H1 (cell line): ENCODE measurements at regions not wholly inside any gene's neighbourhood (a gene's known extent, or its start where the extent isn't known, plus 50 kb on each side); places are given as distances from the start of the nearest gene placed in this dataset.

Experiments
- CTCF ChIA-PET: fragments of 300-600 bp; sonication (Branson Sonifier 250); formaldehyde crosslinking; loops from one replicate; lab custom pipeline; 2021; ENCODE audit not compliant: partially characterized antibody; lab: Charles Lee
- POLR2A ChIA-PET: fragments of 300-600 bp; sonication (Branson Sonifier 250); formaldehyde crosslinking; loops from one replicate; lab custom pipeline; 2021; ENCODE audit warnings: inconsistent platforms; ENCODE audit not compliant: partially characterized antibody; lab: Charles Lee
- DNase-seq, 2 experiments: peaks; one replicate each; pipeline versions ENCODE4 v3.0.0 to v3.0.0-alpha.2; 2010 to 2022; ENCODE audit warnings: low spot score in 2 of 2, low read depth in 1 of 2, mixed read lengths in 1 of 2
- FAIRE-seq: peaks from 2 replicates; lab custom pipeline; 2011; peaks lifted over from hg19 to GRCh38; lab: Jason Lieb, UNC
- H2AFZ ChIP-seq: 2 replicates; pipeline ENCODE4 v1.8.1; 2012; ENCODE audit warnings: low read length, inconsistent platforms
- H2AK5ac ChIP-seq: 2 replicates; pipeline ENCODE4 v1.6.1; 2013; ENCODE audit warnings: low read depth, low read length
- H2BK120ac ChIP-seq: replicated peaks from 2 replicates; pipeline ENCODE3; 2013; ENCODE audit warnings: low read depth, low read length, inconsistent platforms
- H2BK12ac ChIP-seq: 2 replicates; pipeline ENCODE4 v1.6.1; 2013; ENCODE audit warnings: low read depth, low read length
- H2BK15ac ChIP-seq: 2 replicates; pipeline ENCODE4 v1.6.1; 2013; ENCODE audit warnings: low read length
- H2BK20ac ChIP-seq: 2 replicates; pipeline ENCODE4 v1.6.1; 2013; ENCODE audit warnings: low read length
- H2BK5ac ChIP-seq: 2 replicates; pipeline ENCODE4 v1.6.1; 2013; ENCODE audit warnings: low read depth, low read length
- H3K14ac ChIP-seq: 2 replicates; pipeline ENCODE4 v1.6.1; 2013; ENCODE audit warnings: inconsistent platforms; ENCODE audit not compliant: insufficient read length
- H3K18ac ChIP-seq: 2 replicates; pipeline ENCODE4 v1.6.1; 2013; ENCODE audit warnings: low read length; ENCODE audit errors: extremely low read depth
- H3K23ac ChIP-seq: 2 replicates; pipeline ENCODE4 v1.6.1; 2013; ENCODE audit warnings: inconsistent platforms; ENCODE audit not compliant: insufficient read length
- H3K23me2 ChIP-seq: 2 replicates; pipeline ENCODE4 v1.6.1; 2013; ENCODE audit warnings: low read depth, low read length
- H3K27ac ChIP-seq: 2 replicates; pipeline ENCODE4 v1.6.1; 2011; ENCODE audit warnings: low read depth, low read length, inconsistent platforms
- H3K27me3 ChIP-seq, 4 experiments: replicated peaks in 1 of 4; 1 replicate in 1 of 4; 2 replicates in 3 of 4; pipeline versions ENCODE4 v1.6.1 to v1.8.1; 2011 to 2013; ENCODE audit warnings: low read length in 3 of 4, mild to moderate bottlenecking in 3 of 4, inconsistent platforms in 2 of 4, mixed read lengths in 2 of 4, moderate library complexity in 1 of 4; ENCODE audit not compliant: control insufficient read depth in 3 of 4, insufficient read depth in 3 of 4; ENCODE audit errors: extremely low read depth in 1 of 4
- H3K36me3 ChIP-seq, 4 experiments: 2 replicates each; pipeline versions ENCODE4 v1.6.1 to v1.8.1; 2011 to 2013; ENCODE audit warnings: mild to moderate bottlenecking in 4 of 4, low read length in 3 of 4, moderate library complexity in 2 of 4, control low read depth in 1 of 4, inconsistent platforms in 1 of 4; ENCODE audit not compliant: insufficient read depth in 4 of 4, control insufficient read depth in 2 of 4
- H3K4ac ChIP-seq: replicated peaks from 2 replicates; pipeline ENCODE3; 2013; ENCODE audit warnings: low read length, low read depth, mixed read lengths, inconsistent platforms; ENCODE audit not compliant: insufficient read length
- H3K4me1 ChIP-seq, 4 experiments: replicated peaks in 1 of 4; 1 replicate in 1 of 4; 2 replicates in 3 of 4; pipeline versions ENCODE4 v1.6.1 to v1.8.1; 2011 to 2013; ENCODE audit warnings: low read length in 3 of 4, inconsistent platforms in 2 of 4, mixed read lengths in 1 of 4; ENCODE audit not compliant: insufficient read depth in 4 of 4, control insufficient read depth in 3 of 4
- H3K4me2 ChIP-seq, 2 experiments: 2 replicates each; pipeline versions ENCODE4 v1.6.1 to v1.8.1; 2011 to 2013; ENCODE audit warnings: low read depth in 2 of 2, low read length in 2 of 2, control low read depth in 1 of 2, inconsistent platforms in 1 of 2, mild to moderate bottlenecking in 1 of 2; ENCODE audit not compliant: insufficient read depth in 1 of 2
- H3K4me3 ChIP-seq, 4 experiments: fragments of 200-600, 300-600 bp in 1 of 4; sonication (generic), shearing (Covaris generic), sonication (Bioruptor Twin) in 1 of 4; 2 replicates each; pipeline versions ENCODE4 v1.5.1 to v1.8.1; 2011 to 2016; ENCODE audit warnings: low read length in 4 of 4, low read depth in 3 of 4, control low read depth in 2 of 4, inconsistent platforms in 2 of 4, mild to moderate bottlenecking in 2 of 4, mixed read lengths in 1 of 4, moderate library complexity in 1 of 4; ENCODE audit not compliant: insufficient read depth in 2 of 4; ENCODE audit errors: extremely low read depth in 1 of 4
- H3K56ac ChIP-seq: replicated peaks from 2 replicates; pipeline ENCODE3; 2013; ENCODE audit warnings: low read depth, mild to moderate bottlenecking, mixed read lengths, low read length, inconsistent platforms; ENCODE audit not compliant: insufficient read length
- H3K79me1 ChIP-seq: 2 replicates; pipeline ENCODE4 v1.6.1; 2013; ENCODE audit warnings: low read depth, low read length, control low read depth
- H3K79me2 ChIP-seq, 2 experiments: 2 replicates each; pipeline versions ENCODE4 v1.6.1 to v1.8.1; 2012 to 2013; ENCODE audit warnings: low read length in 2 of 2, mild to moderate bottlenecking in 2 of 2, inconsistent platforms in 1 of 2; ENCODE audit not compliant: insufficient read depth in 2 of 2, control insufficient read depth in 1 of 2
- H3K9ac ChIP-seq, 4 experiments: replicated peaks in 1 of 4; 1 replicate in 1 of 4; 2 replicates in 3 of 4; pipeline versions ENCODE4 v1.6.1 to v1.8.1; 2011 to 2013; ENCODE audit warnings: low read depth in 3 of 4, low read length in 3 of 4, control low read depth in 2 of 4, mild to moderate bottlenecking in 2 of 4, moderate library complexity in 2 of 4, inconsistent platforms in 1 of 4; ENCODE audit errors: extremely low read depth in 1 of 4
- H3K9me3 ChIP-seq, 2 experiments: 2 replicates each; pipeline versions ENCODE4 v1.6.1 to v1.8.1; 2012 to 2013; ENCODE audit warnings: mild to moderate bottlenecking in 2 of 2, moderate library complexity in 2 of 2, control low read depth in 1 of 2, inconsistent platforms in 1 of 2, low read depth in 1 of 2, low read length in 1 of 2, mixed read lengths in 1 of 2; ENCODE audit not compliant: insufficient read depth in 2 of 2
- H4K20me1 ChIP-seq, 2 experiments: replicated peaks in 1 of 2; 2 replicates each; pipeline versions ENCODE3 to v1.8.1; 2011 to 2013; ENCODE audit warnings: inconsistent platforms in 2 of 2, low read length in 2 of 2, mild to moderate bottlenecking in 1 of 2; ENCODE audit not compliant: insufficient read depth in 2 of 2, control insufficient read depth in 1 of 2
- H4K5ac ChIP-seq: 2 replicates; pipeline ENCODE4 v1.6.1; 2013; ENCODE audit warnings: low read length, low read depth, mixed read lengths, inconsistent platforms; ENCODE audit not compliant: insufficient read length
- H4K8ac ChIP-seq: 2 replicates; pipeline ENCODE4 v1.8.0; 2013; ENCODE audit warnings: mild to moderate bottlenecking, moderate library complexity, low read length, inconsistent platforms; ENCODE audit not compliant: insufficient read depth; ENCODE audit errors: extremely low read depth
- H4K91ac ChIP-seq: replicated peaks from 2 replicates; pipeline ENCODE3; 2013; ENCODE audit warnings: low read length, mixed read lengths, inconsistent platforms; ENCODE audit not compliant: insufficient read length
- BCL11A ChIP-seq, 2 experiments: IDR thresholded peaks; one replicate each; pipeline ENCODE4 v1.6.1; 2011; ENCODE audit warnings: low read depth in 2 of 2, low read length in 2 of 2, mild to moderate bottlenecking in 2 of 2
- E2F6 ChIP-seq: IDR thresholded peaks from 2 replicates; pipeline ENCODE4 v1.6.1; 2012; ENCODE audit warnings: inconsistent platforms
- GTF2F1 ChIP-seq: IDR thresholded peaks from 2 replicates; pipeline ENCODE4 v1.6.1; 2012; ENCODE audit warnings: low read depth, low read length, improper control_type of control experiment, borderline replicate concordance
- HDAC2 ChIP-seq, 2 experiments: fragments of 300-600 bp in 1 of 2; sonication (generic) in 1 of 2; IDR thresholded peaks; 2 replicates each; pipeline ENCODE4 v1.6.1; 2011 to 2012; ENCODE audit warnings: low read depth in 2 of 2, low read length in 2 of 2, mild to moderate bottlenecking in 2 of 2, moderate library complexity in 2 of 2, borderline replicate concordance in 1 of 2, inconsistent platforms in 1 of 2
- NANOG ChIP-seq: IDR thresholded peaks from 2 replicates; pipeline ENCODE4 v1.6.1; 2011; ENCODE audit warnings: low read length, low read depth, mild to moderate bottlenecking, inconsistent platforms; ENCODE audit not compliant: insufficient read depth, poor library complexity, severe bottlenecking
- RFX5 ChIP-seq: IDR thresholded peaks from 2 replicates; pipeline ENCODE4 v1.6.1; 2011; ENCODE audit warnings: low read depth, low read length, improper control_type of control experiment, borderline replicate concordance
- SIN3A ChIP-seq, 2 experiments: IDR thresholded peaks in 1 of 2; conservative IDR thresholded peaks in 1 of 2; 2 replicates each; pipeline ENCODE4 v1.6.1; 2011 to 2012; ENCODE audit warnings: low read length in 2 of 2, improper control_type of control experiment in 1 of 2, low read depth in 1 of 2, mild to moderate bottlenecking in 1 of 2
- SIX5 ChIP-seq: IDR thresholded peaks from 2 replicates; pipeline ENCODE4 v1.6.1; 2011; ENCODE audit warnings: mild to moderate bottlenecking, low read depth, low read length
- TAF7 ChIP-seq: optimal IDR thresholded peaks from 2 replicates; pipeline ENCODE3; 2011; ENCODE audit warnings: low read depth, mild to moderate bottlenecking, inconsistent platforms, low read length, moderate library complexity, borderline replicate concordance
- WGBS, 2 experiments: shearing (Covaris generic) in 1 of 2; methylation state at CpG; one replicate each; pipeline versions ENCODE4 v1.1.6 to v1.1.7; 2013 to 2015; ENCODE audit warnings: low lambda C conversion rate in 2 of 2, mixed read lengths in 2 of 2, inconsistent platforms in 1 of 2, low coverage in 1 of 2, missing lambda C conversion rate in 1 of 2; ENCODE audit not compliant: insufficient replicate concordance in 2 of 2, insufficient coverage in 1 of 2, insufficient read length in 1 of 2; ENCODE audit errors: extremely low coverage in 1 of 2, missing lambda C conversion rate in 1 of 2; 5-methylcytosine and 5-hydroxymethylcytosine counted together
- TF ChIP-seq, protein P1 (sequence below): IDR thresholded peaks from 2 replicates; pipeline ENCODE4 v1.6.1; 2011; ENCODE audit warnings: low read depth, mild to moderate bottlenecking, low read length; ENCODE audit not compliant: insufficient read depth

GRCh38 chr2:5074733-5075132 is 617.5 kb upstream of the SOX11 start:
- no peaks in the 10 kb centered on the region for H3K27me3 ChIP-seq
- no peak overlapping the region for H2AFZ ChIP-seq
- H4K5ac ChIP-seq = no peak overlapping the region
- FAIRE-seq (no peak), DNase-seq (no peak)
- H3K4me2 ChIP-seq = no peak overlapping the region
- no peak overlapping the region for H3K23ac ChIP-seq
- no peak overlapping the region for H2BK5ac ChIP-seq
- H2BK20ac ChIP-seq = peak overlapping the region; percentile 43; the same call in 1 of the 2 replicates
- no peak overlapping the region for H4K91ac ChIP-seq
- peaks cover 3% of the 10 kb centered on the region; the same call in 1 of the 2 replicates for H3K23me2 ChIP-seq
- 96% methylated on average over 5 of the region's 5 CpGs; no CpG with 5 or more reads in 1 of the 2 experiments for WGBS, 2 experiments
- no peak overlapping the region for H3K56ac ChIP-seq
- no peak overlapping the region for H3K9ac ChIP-seq
- no peaks in the 10 kb centered on the region for H3K36me3 ChIP-seq
- no peak overlapping the region for H3K27ac ChIP-seq
- H2AK5ac ChIP-seq = no peak overlapping the region
- no peak overlapping the region for H3K18ac ChIP-seq
- no peaks in the 10 kb centered on the region for H3K9me3 ChIP-seq
- H3K4me1 ChIP-seq = peaks cover 0 to 11% (median 2%) of the 10 kb centered on the region in 4 experiments; a peak in 3 of 7 replicates
- POLR2A ChIA-PET = no interaction called here
- CTCF ChIA-PET = interaction anchor here (0.9 kb wide), 1 partner anchor 46 kb away, joined by 4 read pairs; no protein-coding TSS in a partner anchor
- H3K4me3 ChIP-seq = no peak overlapping the region
- no peak overlapping the region for H3K4ac ChIP-seq
- no peak overlapping the region for H2BK120ac ChIP-seq
- H2BK15ac ChIP-seq = no peak overlapping the region
- no peak overlapping the region for H4K8ac ChIP-seq
- H3K79me2 ChIP-seq = no peaks in the 10 kb centered on the region
- peak overlapping the region; percentile 35; the same call in 1 of the 2 replicates for H2BK12ac ChIP-seq
- H4K20me1 ChIP-seq = no peaks in the 10 kb centered on the region
- no peaks in the 10 kb centered on the region for H3K79me1 ChIP-seq
- no peak overlapping the region for H3K14ac ChIP-seq
- TF ChIP-seq E2F6 (no peak), NANOG (no peak), TAF7 (no peak), BCL11A (IDR thresholded peaks at IDR 0.05; ENCODE audit: low read depth in 2 of 2, low read length in 2 of 2) (no peak), RFX5 (no peak), GTF2F1 (no peak), SIN3A (conservative IDR thresholded peaks at IDR 0.05 in 1 of 2, IDR thresholded peaks at IDR 0.05 in 1 of 2; ENCODE audit: low read depth in 1 of 2, low read length in 2 of 2) (no peak), HDAC2 (IDR thresholded peaks at IDR 0.05; ENCODE audit: borderline replicate concordance in 1 of 2, low read depth in 2 of 2, low read length in 2 of 2) (no peak), SIX5 (no peak)
- TF ChIP-seq, protein P1, sequence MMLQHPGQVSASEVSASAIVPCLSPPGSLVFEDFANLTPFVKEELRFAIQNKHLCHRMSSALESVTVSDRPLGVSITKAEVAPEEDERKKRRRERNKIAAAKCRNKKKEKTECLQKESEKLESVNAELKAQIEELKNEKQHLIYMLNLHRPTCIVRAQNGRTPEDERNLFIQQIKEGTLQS = no peak
